ENCODE measurements at regions not wholly inside any gene's neighbourhood (a gene's known extent, or its start where the extent isn't known, plus 50 kb on each side); places are given as distances from the start of the nearest gene placed in this dataset.

GRCh38 chr5:130893006-130893405 lies 272.1 kb downstream of the HINT1 start:
- TF ChIP-seq GABPA (IDR thresholded peaks at IDR 0.05; ENCODE audit: low read depth) (no peak), CTCF (IDR thresholded peaks at IDR 0.05) (no peak), REST (IDR thresholded peaks at IDR 0.05; ENCODE audit: low read depth, low read length) (no peak)
